ENCODE measurements at regions not wholly inside any gene's neighbourhood (a gene's known extent, or its start where the extent isn't known, plus 50 kb on each side); places are given as distances from the start of the nearest gene placed in this dataset.

DNA sequence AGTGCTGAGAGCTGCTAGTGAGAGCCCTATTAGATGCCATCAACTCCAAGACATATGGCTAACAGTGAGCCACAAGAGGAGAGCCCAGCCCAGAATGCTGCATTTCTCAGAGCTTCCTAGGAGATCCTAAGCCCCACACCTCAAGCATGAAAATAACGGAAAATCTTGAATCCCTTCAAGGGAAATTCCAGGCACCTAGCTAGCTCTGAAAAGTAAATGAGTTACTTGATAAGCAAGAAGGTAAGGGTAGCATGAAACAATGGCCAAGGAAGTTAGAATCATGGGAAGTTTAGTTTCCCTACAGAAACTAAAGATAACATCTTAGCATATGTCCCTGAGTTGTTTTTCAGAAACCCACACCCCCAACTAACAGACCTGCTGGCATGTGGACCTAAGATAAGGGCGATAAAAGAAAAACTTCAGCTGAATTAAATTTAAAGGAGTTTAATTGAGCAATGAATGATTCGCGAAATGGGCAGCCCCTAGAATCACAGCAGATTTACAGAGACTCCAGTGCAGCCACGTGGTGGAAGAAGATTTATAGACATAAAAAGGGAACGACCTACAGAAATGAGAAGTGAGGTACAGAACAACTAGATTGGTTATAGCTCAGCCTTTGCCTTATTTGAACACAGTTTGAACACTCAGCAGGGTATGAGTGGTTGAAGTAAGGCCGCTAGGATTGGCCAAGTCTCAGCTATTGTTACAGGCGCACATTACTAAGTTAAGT is 301.3 kb upstream of the DACH1 start:
- TF ChIP-seq, protein P1, sequence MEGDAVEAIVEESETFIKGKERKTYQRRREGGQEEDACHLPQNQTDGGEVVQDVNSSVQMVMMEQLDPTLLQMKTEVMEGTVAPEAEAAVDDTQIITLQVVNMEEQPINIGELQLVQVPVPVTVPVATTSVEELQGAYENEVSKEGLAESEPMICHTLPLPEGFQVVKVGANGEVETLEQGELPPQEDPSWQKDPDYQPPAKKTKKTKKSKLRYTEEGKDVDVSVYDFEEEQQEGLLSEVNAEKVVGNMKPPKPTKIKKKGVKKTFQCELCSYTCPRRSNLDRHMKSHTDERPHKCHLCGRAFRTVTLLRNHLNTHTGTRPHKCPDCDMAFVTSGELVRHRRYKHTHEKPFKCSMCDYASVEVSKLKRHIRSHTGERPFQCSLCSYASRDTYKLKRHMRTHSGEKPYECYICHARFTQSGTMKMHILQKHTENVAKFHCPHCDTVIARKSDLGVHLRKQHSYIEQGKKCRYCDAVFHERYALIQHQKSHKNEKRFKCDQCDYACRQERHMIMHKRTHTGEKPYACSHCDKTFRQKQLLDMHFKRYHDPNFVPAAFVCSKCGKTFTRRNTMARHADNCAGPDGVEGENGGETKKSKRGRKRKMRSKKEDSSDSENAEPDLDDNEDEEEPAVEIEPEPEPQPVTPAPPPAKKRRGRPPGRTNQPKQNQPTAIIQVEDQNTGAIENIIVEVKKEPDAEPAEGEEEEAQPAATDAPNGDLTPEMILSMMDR (IDR thresholded peaks at IDR 0.05; ENCODE audit: control insufficient read depth, insufficient read depth, low read depth, low read length, missing control alignments) = no peak
- no peak overlapping the region for H3K4me3 ChIP-seq (ENCODE audit: control insufficient read depth, low read depth, low read length)
- no peak for DNase-seq (ENCODE audit: low read depth)

DNA sequence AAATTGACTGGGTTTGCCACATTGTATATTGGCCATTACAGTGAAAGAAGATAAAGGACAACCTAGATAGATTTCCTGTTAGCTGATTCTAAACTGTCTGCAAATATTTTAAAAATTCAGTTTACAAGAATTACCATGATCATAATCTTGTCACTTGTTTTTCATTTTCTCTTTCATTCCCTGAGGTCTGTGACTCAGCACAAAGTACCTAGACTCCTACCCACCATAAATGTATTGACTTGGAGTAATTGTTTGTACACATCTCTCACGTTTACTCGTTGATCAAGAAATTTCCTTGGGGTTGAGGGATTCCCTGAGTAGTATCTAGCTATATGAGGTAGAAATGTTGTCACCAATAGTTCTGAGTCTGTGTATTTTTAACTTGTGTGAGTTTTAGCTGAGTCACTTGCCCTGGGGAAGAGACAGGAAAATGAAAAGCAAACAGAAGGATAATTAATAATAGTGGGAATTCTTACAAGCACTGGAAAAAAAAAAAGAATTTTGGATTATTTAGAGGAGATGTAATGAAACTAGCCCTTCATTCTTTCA is 299.2 kb upstream of the DACH1 start:
- no peak for DNase-seq (ENCODE audit: low read depth)
- TF ChIP-seq, protein P1 (IDR thresholded peaks at IDR 0.05; ENCODE audit: control insufficient read depth, insufficient read depth, low read depth, low read length, missing control alignments) = no peak
- H3K4me3 ChIP-seq (ENCODE audit: control insufficient read depth, low read depth, low read length) = no peak overlapping the region

DNA sequence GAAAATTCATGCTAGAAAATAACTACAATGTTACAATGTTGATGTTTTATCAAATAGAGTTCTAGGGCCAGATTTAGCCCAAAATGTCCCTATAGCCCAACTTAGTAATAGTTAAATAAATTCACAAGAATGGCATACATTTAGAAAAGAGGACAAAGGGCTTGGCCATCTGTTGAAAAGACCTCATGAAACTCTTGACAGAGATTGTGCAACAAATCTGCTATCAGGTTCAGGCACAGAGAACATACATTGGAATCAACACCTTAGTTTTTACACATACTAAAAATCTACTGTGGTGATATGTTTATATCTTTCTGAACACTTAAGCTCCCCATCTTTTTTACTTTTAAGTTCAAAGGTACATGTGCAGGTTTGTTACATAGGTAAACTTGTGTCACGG is 298.3 kb upstream of the DACH1 start:
- no peak for DNase-seq (ENCODE audit: low read depth)
- no peak overlapping the region for H3K4me3 ChIP-seq (ENCODE audit: control insufficient read depth, low read depth, low read length)
- TF ChIP-seq, protein P1 (IDR thresholded peaks at IDR 0.05; ENCODE audit: control insufficient read depth, insufficient read depth, low read depth, low read length, missing control alignments) = no peak

DNA sequence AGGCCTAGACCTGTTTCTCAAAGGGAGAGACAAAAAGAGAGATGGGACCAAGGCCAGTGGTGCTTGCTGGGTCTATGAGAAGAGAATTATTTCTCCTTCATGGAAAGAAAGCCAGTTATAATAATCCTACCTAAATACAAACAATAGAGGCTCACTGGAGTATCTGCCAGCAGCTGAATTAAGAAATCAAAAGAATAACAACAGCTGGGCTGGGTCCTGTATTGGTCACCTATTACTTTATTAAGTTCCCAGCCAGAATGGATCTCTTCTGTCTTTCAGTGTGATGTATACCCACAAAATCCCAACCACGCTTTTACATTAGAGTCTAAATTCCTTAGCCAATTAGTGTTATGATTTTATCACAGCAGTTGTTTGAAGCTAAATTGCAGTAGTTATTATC is 297.8 kb upstream of the DACH1 start:
- no peak overlapping the region for H3K4me3 ChIP-seq (ENCODE audit: control insufficient read depth, low read depth, low read length)
- TF ChIP-seq, protein P1 (IDR thresholded peaks at IDR 0.05; ENCODE audit: control insufficient read depth, insufficient read depth, low read depth, low read length, missing control alignments) = no peak
- DNase-seq (ENCODE audit: low read depth) = no peak

DNA sequence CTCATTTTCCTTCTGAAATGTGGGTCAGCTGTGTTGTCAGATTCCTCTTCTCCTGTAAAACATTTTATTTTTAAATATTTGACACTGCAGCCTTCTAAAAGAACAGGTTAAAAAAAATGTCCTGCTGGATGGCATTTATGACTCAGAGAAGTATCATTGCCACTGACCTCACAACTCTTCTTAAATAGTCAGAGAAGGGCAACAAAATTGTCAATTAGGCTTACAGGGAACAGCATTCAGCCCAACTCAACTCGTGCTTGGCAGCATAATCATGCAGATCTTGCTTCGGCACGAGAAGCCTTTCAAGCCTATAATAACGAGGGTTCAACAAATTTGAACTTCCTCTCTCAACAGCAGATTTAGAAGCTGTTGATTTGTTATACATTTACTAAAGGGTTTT is 296.7 kb upstream of the DACH1 start:
- H3K4me3 ChIP-seq (ENCODE audit: control insufficient read depth, low read depth, low read length) = no peak overlapping the region
- TF ChIP-seq, protein P1 (IDR thresholded peaks at IDR 0.05; ENCODE audit: control insufficient read depth, insufficient read depth, low read depth, low read length, missing control alignments) = no peak
- no peak for DNase-seq (ENCODE audit: low read depth)

DNA sequence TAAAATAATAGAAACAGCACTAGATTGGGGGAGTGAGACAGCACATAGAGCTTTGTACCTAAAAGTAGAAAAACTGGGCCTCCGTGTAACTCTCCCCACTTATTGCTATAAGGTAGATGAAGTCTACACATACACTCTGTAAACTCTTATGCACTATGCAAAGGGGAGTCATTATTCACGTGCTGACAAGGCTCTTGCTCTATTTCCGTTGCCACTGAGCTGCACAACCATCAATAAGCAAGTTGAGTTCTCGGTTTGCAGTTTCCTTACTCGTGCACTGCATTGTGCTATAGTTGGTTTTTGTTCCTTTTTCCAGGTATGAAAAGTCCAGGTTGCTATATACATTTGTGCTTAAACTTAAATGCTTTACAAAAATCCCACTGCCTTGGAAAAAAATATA is 294.0 kb upstream of the DACH1 start:
- TF ChIP-seq, protein P1 (IDR thresholded peaks at IDR 0.05; ENCODE audit: control insufficient read depth, insufficient read depth, low read depth, low read length, missing control alignments) = no peak
- no peak for DNase-seq (ENCODE audit: low read depth)
- no peak overlapping the region for H3K4me3 ChIP-seq (ENCODE audit: control insufficient read depth, low read depth, low read length)

Data from AG09309 (cell line).